Activated CD8-positive, alpha-beta memory T cell treated with anti-CD3 and anti-CD28 coated beads for 1 hour (primary cell): ENCODE measurements at regions not wholly inside any gene's neighbourhood (a gene's known extent, or its start where the extent isn't known, plus 50 kb on each side); places are given as distances from the start of the nearest gene placed in this dataset.
"Not testable (repeated sequence)": the region's sequence is repeated elsewhere in the genome, so short reads cannot be mapped to it uniquely, and the experiment has no call there.

ENCODE experiments used
- DNase-seq, 2 donors: peaks; one replicate each; pipeline ENCODE4 v3.0.0-alpha.2; 2020; ENCODE audit warnings: low read depth in 1 of 2; ENCODE audit errors: extremely low read depth in 1 of 2

- no peak for DNase-seq
These were observed 67.0 kb upstream of the SMAD6 start for GRCh38 chr15:66635006-66635405.

- no peak for DNase-seq
These were observed 66.2 kb upstream of the SMAD6 start for GRCh38 chr15:66635817-66636216.

DNA sequence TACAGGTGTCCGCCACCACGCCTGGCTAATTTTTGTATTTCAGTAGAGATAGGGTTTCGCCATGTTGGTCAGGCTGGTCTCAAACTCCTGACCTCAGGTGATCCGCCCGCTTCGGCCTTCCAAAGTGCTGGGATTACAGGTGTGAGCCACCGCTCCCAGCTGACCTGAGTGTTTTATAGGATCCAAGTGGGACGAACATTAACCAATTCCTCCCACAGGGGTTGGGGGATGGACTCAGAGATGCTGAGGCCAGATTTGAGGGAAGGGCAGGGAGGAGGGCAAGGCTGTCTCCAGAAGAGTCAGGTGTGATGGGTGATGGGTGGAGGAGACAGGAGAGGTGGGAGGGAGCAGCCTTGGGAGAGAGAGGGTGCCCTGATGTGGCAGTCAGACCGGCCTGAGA, 65.0 kb upstream of the SMAD6 start:
- DNase-seq = not testable (repeated sequence)

DNA sequence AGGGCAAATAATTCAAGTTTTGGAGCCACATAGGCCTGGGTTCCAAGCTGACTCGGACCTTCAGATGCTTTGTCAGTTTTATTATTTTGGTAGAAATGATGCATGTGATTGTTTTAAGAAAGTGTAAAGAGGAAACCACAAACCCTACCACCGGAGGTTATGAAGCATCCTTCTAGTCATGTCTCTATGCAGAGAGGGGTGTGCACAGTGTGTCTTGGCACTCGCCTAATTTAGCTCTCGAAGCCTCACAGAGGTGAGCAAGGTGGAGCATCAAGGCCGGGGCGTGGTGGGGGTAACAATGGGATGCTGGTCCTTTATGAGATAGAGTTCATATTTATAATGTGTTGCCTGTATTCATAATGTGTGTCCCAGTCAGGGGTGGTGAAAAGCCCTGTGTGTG, 63.7 kb upstream of the SMAD6 start:
- DNase-seq = no peak

DNA sequence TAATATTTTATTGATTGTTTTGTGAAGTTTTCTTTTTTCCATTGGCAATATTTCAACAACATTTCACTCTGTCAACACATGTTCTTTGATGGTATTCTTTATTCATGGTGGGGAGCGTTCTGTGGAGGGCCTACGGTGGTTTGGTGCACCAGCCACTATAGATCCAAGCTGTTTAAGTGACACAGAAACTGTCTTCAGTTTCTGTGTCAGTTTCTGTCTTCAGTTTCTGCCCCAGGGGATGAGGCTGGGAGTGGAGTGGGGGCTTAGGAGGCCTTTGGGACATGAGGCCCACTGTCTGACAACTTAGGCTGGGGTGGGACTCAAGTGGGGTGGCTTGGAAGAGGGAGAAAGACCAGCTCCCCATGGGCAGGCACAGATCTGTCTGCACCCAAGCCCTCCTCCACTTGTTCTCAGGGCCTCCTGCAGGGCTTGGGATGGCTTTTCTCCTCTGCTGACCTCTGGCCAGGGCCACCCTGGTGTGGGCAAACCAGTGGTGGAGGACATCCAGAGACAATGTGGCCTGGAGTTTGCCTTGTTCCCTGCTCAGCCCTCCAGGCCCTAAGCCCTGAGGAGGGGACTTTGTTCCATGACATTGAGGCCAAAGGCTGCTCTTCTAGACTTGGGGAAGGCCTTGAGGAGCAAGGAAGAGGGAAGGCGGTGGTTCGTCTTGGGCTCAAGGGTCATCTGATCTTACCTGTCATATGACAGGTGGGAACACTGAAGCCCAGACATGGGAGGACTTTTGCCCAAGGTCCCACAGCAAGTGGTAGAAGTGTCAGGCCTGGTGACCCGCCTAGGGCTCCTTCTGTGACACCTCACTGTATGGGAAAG, 60.3 kb upstream of the SMAD6 start:
- DNase-seq = no peak

GRCh38 chr15:66642514-66642913, 59.5 kb upstream of the SMAD6 start:
- DNase-seq = no peak

DNA sequence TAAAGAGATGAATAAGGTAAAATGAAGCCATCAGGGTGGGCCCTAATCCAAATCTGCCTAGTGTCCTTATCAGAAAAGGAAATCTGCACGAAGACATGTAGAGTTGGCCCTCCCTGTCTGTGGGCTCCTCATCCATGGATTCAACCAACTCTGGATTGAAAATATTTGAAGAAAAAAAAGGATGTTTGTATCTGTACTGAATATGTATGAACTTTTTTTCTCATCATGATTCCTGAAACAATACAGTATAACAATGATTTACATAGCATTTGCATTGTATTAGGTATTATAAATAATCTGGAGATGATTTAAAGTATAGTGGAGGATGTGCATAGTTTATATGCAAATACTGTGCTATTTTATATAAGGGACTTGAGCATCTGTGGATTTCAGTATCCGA, 59.0 kb upstream of the SMAD6 start:
- DNase-seq = no peak

- DNase-seq = no peak
These were observed 57.8 kb upstream of the SMAD6 start for GRCh38 chr15:66644000-66644787.

DNA sequence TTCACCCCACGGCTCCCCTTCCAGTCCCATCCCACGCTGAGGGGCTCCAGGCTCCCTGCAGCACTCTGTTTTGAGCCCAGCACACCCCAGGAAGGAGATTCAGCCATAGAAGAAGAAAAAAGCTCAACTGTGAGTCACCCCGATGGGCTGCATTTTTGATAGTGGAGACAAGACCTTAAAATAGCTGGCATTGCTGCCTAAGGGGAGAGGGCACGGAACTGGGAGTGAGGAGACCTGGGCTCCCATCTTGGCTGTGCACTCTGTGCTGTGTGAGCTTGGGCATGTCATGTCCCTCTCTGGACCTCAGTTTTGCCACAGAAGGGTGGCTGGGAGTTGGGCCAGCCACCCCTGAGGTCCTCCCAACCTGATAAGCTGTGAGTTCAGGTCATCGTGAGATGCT, 57.2 kb upstream of the SMAD6 start:
- DNase-seq = no peak

DNA sequence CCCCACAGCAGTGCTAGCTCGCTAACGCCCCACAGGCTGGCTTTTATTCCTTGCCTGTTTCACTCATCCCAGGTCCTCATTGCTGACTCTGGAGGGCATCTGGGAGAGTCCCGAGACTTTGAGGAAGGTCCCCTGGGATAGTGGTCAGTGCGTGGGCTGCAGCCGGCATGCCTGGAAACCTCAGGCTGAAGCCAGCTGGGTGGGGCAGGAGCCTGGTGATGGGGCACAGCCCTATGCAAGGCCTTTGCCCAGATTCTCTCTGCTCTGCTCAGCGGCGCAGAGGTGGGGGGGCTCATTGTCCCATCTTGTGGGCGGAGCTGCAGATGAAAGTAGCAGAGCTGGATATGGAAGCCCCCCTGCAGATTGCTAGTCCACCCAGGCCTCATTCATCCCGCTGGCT, 55.7 kb upstream of the SMAD6 start:
- DNase-seq = no peak

- no peak for DNase-seq
These were observed 55.2 kb upstream of the SMAD6 start for GRCh38 chr15:66646799-66647198.

DNA sequence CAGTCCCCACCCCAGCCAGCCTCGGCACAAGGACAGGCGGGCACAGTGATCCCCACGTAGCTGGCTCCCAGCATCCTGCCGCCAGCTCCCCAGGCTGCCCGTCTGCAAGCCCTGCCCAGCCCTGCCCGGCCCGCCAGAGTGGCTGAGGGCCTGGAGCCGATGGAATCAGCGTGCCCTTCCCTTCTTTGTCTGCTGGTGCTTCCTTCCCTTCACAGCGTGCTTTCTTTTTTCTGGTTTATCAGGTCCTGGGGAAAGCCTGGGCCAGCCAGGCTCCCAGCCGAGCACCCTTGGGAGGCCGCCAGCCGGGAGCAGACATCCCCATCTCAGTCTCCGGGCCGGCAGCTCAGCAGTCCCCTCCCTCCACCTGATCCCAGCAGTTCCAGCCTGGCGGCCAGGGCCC, 54.7 kb upstream of the SMAD6 start:
- no peak for DNase-seq

GRCh38 chr15:66648588-66648987, 53.4 kb upstream of the SMAD6 start:
- no peak for DNase-seq

DNA sequence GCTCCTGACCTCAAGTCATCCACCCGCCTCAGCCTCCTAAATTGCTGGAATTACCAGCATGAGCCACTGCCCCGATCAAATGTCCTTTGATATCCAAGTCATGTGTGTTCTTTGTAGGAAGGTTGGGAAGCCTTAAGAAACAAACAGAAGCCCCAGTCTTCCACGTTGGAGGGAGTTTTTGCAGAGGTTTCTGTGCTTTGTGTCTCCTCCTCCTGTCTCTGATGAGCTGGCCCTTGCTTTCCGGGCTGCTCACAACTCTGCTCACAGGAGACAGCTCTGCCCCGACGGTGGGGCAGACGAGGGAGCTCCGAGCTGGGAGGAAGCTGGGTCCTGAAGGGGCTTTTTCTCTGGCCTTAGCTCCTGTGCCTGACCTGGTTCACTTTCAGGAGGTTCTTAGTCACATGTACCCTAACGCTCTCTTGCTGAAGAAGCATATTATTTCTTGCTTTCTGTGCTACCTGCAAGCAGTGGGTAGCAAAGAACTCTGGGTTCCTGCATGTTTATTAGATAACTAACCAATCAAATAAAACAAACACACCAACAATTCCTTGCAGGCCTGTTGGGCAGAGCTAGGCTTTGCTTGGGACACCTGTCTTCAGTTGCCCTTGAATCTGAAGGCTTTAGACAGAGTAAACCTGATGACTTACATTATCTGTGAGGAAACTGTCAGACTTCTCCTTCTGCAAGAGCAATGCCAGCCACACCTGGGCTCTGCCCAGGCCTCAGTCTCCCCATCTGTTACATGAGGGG, 52.6 kb upstream of the SMAD6 start:
- DNase-seq = no peak

DNA sequence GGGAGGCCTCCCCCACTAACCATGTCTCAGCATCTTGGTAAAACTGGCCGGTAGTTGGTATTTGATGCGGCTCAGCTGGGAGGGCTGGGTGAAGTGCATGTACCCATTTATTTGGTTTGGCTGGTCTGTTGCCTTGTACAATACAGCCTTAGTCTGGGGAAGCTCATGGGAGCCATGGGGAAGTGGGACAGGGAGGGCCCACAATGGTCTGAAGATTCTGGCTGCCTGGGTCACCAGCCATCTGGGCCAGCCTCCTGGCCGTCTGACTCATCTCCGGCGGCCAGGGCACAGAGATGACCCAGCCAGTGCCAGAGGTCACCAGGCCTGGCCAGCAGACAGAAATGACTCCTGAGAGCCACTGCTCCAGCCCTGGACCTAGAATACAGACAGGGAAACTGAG, 51.6 kb upstream of the SMAD6 start:
- DNase-seq = no peak

DNA sequence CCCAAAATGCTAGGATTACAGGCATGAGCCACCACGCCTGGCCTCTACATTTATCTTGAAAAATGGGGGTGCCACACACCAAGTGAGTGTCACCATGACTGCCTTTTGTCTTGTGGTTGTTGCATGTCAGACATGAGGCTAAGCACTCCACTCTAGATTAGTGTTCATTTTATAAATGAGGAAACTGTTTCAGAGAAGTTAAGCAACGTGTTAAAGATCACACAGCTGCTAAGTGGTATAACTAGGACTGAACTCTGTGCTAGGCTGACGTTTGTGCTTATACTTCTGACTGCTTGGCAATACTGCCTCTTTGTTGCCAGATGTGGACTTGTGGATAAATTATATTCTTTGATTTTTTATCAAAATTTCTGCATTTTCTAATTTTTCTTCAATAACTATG, 50.8 kb upstream of the SMAD6 start:
- no peak for DNase-seq

DNA sequence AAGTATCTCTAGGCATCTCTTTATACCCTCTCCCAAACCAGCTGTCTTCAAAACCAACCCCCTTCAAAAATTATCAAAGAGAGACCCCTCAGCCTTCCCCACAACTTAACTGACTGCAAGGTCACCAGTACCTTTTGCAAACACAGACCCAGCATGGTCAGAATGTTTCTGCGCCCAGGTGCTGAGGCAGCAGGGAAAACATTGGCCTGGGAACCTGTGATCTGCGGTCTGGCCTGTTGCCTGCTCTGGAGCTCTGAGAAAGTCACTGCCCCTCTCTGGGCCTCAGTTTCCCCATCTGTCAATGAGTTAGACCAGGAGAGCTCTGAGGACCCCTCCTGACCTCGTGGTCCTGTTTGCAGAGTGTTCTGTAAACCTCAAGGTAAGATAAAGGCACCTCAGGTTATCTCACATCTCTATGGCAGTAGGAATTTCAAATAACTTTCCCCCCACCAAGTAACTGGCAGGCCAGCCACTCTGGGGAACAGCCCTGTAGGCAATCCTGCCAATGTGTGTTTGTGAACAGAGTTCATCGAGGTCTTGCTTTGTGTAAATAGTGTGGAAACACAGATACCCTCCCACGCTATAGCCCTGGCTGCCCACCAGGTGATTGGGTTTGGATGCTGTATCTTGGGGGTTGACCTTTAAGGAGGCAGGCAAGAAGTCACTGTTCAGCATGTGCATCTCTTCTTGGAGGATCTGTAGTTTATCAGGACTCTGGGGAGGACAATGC, 50.0 kb upstream of the SMAD6 start:
- DNase-seq = no peak
